NB4 (cell line): ENCODE measurements at regions not wholly inside any gene's neighbourhood (a gene's known extent, or its start where the extent isn't known, plus 50 kb on each side); places are given as distances from the start of the nearest gene placed in this dataset.
"Not testable (repeated sequence)": the region's sequence is repeated elsewhere in the genome, so short reads cannot be mapped to it uniquely, and the experiment has no call there.

Source experiments
- DNase-seq: peaks from one replicate; pipeline ENCODE4 v3.0.0; 2010; ENCODE audit warnings: low read depth
- H3K4me3 ChIP-seq: one replicate; pipeline ENCODE4 v1.5.1; 2011; ENCODE audit warnings: mild to moderate bottlenecking, low read depth, low read length, moderate library complexity
- CTCF ChIP-seq: IDR thresholded peaks from one replicate; pipeline ENCODE4 v1.5.1; 2012; ENCODE audit warnings: low read depth, low read length
- MAX ChIP-seq: IDR thresholded peaks from 2 replicates; pipeline ENCODE4 v1.6.1; 2011; ENCODE audit warnings: low read depth, low read length
- MYC ChIP-seq: IDR thresholded peaks from 2 replicates; pipeline ENCODE4 v1.6.1; 2011; ENCODE audit warnings: low read depth, low read length
- POLR2A ChIP-seq: IDR thresholded peaks from 2 replicates; pipeline ENCODE4 v1.6.1; 2011; ENCODE audit warnings: mild to moderate bottlenecking; ENCODE audit not compliant: insufficient read length; ENCODE audit errors: extremely low read depth

GRCh38 chr1:70720109-70720508 is 309.0 kb downstream of the CTH start:
- no peak overlapping the region for H3K4me3 ChIP-seq
- DNase-seq: no peak
- TF ChIP-seq POLR2A: no peak
- TF ChIP-seq MAX: no peak
- no peak for TF ChIP-seq MYC
- TF ChIP-seq CTCF: no peak

GRCh38 chr1:70720521-70720920 is 309.5 kb downstream of the CTH start:
- TF ChIP-seq CTCF: no peak
- no peak for TF ChIP-seq MAX
- no peak for TF ChIP-seq MYC
- TF ChIP-seq POLR2A: no peak
- no peak overlapping the region for H3K4me3 ChIP-seq
- DNase-seq: no peak

GRCh38 chr1:70727886-70728489 is 316.9 kb downstream of the CTH start:
- TF ChIP-seq MAX (no peak), MYC (no peak), POLR2A (no peak), CTCF (no peak)
- H3K4me3 ChIP-seq: no peak overlapping the region
- no peak for DNase-seq

GRCh38 chr1:70736518-70736917 is 311.1 kb downstream of the PTGER3 start:
- H3K4me3 ChIP-seq, DNase-seq: not testable (repeated sequence)

- H3K4me3 ChIP-seq: no peak overlapping the region
- no peak for TF ChIP-seq POLR2A
- no peak for TF ChIP-seq CTCF
- no peak for TF ChIP-seq MAX
- no peak for TF ChIP-seq MYC
- no peak for DNase-seq
Observed at GRCh38 chr1:70737125-70737524, 310.5 kb downstream of the PTGER3 start.

GRCh38 chr1:70738624-70739023 is 309.0 kb downstream of the PTGER3 start:
- no peak for DNase-seq
- TF ChIP-seq MYC (no peak), MAX (no peak), CTCF (no peak), POLR2A (no peak)
- no peak overlapping the region for H3K4me3 ChIP-seq
